NCI-H146 treated with DMSO at 0.1 percent for 48 hours (cell line): ENCODE measurements at regions not wholly inside any gene's neighbourhood (a gene's known extent, or its start where the extent isn't known, plus 50 kb on each side); places are given as distances from the start of the nearest gene placed in this dataset.
"Not testable (repeated sequence)": the region's sequence is repeated elsewhere in the genome, so short reads cannot be mapped to it uniquely, and the experiment has no call there.

ENCODE experiments used
- DNase-seq: peaks from one replicate; lab custom pipeline; 2025; ENCODE audit not compliant: unreplicated experiment; lab: John Stamatoyannopoulos, UW

- DNase-seq: no peak
These were observed 1072.8 kb downstream of the GRM8 start for GRCh38 chr7:126179916-126180315.

GRCh38 chr7:126178865-126179264 is 1073.9 kb downstream of the GRM8 start:
- no peak for DNase-seq

GRCh38 chr7:126177782-126178181 is 1075.0 kb downstream of the GRM8 start:
- no peak for DNase-seq

- no peak for DNase-seq
These were observed 1086.1 kb downstream of the GRM8 start for GRCh38 chr7:126166645-126167044.

- DNase-seq: no peak
These were observed 1089.1 kb downstream of the GRM8 start for GRCh38 chr7:126163647-126164046.

- no peak for DNase-seq
These were observed 1095.3 kb downstream of the GRM8 start for GRCh38 chr7:126157391-126157790.

- DNase-seq: no peak
These were observed 1102.3 kb downstream of the GRM8 start for GRCh38 chr7:126150278-126150958.

GRCh38 chr7:126140858-126141466 is 1111.8 kb downstream of the GRM8 start:
- DNase-seq: no peak

- no peak for DNase-seq
These were observed 1132.8 kb downstream of the GRM8 start for GRCh38 chr7:126119981-126120380.

GRCh38 chr7:126103582-126103981 is 1149.2 kb downstream of the GRM8 start:
- DNase-seq: no peak

GRCh38 chr7:126083014-126083413 is 1153.4 kb upstream of the POT1 start:
- no peak for DNase-seq

GRCh38 chr7:126079581-126079980 is 1150.0 kb upstream of the POT1 start:
- no peak for DNase-seq

- no peak for DNase-seq
These were observed 1149.5 kb upstream of the POT1 start for GRCh38 chr7:126079151-126079550.

- no peak for DNase-seq
These were observed 1136.1 kb upstream of the POT1 start for GRCh38 chr7:126065766-126066165.

- DNase-seq: no peak
These were observed 1128.4 kb upstream of the POT1 start for GRCh38 chr7:126057979-126058378.

- not testable (repeated sequence) for DNase-seq
These were observed 1127.0 kb upstream of the POT1 start for GRCh38 chr7:126056613-126057012.

- DNase-seq: no peak
These were observed 1122.6 kb upstream of the POT1 start for GRCh38 chr7:126052229-126052628.

- DNase-seq: no peak
These were observed 1115.0 kb upstream of the POT1 start for GRCh38 chr7:126044662-126045061.

- no peak for DNase-seq
These were observed 1111.8 kb upstream of the POT1 start for GRCh38 chr7:126041472-126041871.

GRCh38 chr7:126040114-126041045 is 1110.8 kb upstream of the POT1 start:
- DNase-seq: no peak

GRCh38 chr7:126026421-126027088 is 1096.9 kb upstream of the POT1 start:
- no peak for DNase-seq
